COLO829 (cell line): ENCODE measurements at regions not wholly inside any gene's neighbourhood (a gene's known extent, or its start where the extent isn't known, plus 50 kb on each side); places are given as distances from the start of the nearest gene placed in this dataset.

Source experiments
- DNase-seq: peaks from one replicate; pipeline ENCODE4 v3.0.0; 2012; ENCODE audit warnings: low spot score

GRCh38 chr2:59974051-59974766, 579.2 kb downstream of the BCL11A start:
- DNase-seq, result no peak

GRCh38 chr2:59969161-59969560, 584.3 kb downstream of the BCL11A start:
- no peak for DNase-seq

DNA sequence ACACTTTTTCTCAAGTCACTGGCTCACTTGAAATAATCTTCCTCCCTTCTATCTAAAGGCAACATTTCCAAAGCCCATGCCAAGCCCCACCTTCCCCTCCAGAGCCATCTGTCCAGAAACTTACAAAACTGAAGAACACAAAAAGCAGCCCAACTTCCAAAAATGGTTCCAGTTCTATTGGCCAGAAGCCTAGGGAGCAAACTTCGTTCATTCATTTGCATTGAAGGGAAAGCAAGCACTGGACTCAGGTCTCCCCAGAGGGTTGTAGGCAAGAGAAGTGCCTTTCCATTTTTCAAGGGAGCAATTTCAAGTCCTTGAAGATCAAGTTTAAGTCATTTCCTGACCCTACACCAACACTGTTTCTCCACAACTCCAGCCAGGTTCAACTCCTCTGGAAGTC, 585.0 kb downstream of the BCL11A start:
- DNase-seq, result no peak

DNA sequence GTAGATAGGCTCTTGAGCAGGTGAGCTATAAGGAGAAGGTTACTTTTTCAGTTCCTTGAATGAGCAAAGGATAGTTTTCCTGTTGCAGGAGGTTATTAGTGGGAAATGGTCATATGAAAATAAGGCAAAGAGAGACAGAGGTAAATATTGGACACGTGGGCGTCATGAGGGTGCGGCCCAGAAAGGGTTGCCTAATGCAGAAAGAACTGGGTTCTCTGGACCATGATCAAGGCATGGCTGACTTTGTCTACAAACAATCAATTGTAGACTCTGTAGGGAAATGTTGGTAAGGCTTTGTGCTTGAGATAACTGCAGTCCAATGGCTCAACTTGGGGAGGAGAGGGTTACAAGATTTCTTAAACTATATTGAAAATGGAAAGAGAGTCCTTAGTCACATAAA, 585.8 kb downstream of the BCL11A start:
- DNase-seq, result no peak

- no peak for DNase-seq
Observed at GRCh38 chr2:59963157-59963556, 590.3 kb downstream of the BCL11A start.

- no peak for DNase-seq
Observed at GRCh38 chr2:59961746-59962145, 591.7 kb downstream of the BCL11A start.

DNA sequence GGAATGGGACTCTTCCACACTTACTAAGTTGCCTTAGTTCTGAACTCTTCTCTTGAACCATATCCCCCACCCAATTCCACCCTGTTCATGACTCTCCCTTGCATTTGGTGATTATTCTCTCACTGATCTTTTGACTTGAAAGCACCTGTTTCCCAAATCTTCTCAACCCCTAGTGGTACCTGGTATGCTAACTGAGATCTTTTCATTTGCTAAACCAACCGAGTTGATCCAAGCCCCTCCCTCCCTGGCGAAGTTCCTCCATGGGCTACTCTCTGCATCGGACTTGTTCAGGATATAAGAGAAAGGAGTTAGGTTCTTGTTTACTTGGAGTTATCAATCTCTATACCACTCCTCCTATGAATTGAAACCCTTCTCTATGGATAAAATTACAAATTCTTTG, 593.5 kb downstream of the BCL11A start:
- DNase-seq, result no peak

DNA sequence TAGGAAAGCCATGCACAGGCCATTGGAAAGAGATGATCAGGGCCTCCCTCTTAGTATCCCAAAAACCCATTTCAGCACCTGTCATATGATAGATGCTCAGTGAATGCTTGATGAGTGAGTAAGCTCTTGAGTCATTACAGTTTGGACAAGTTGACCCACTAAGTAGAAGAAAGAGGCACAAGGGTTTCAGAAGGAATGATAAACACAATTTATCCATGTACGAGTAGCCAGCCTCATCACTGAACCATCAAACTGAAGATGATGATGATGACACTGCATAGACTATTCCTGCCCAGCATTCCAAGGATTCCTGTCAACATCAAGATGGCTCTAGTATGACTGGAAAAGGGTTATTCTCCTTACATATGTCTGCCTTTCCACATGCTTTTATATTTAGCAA, 596.0 kb downstream of the BCL11A start:
- no peak for DNase-seq

DNA sequence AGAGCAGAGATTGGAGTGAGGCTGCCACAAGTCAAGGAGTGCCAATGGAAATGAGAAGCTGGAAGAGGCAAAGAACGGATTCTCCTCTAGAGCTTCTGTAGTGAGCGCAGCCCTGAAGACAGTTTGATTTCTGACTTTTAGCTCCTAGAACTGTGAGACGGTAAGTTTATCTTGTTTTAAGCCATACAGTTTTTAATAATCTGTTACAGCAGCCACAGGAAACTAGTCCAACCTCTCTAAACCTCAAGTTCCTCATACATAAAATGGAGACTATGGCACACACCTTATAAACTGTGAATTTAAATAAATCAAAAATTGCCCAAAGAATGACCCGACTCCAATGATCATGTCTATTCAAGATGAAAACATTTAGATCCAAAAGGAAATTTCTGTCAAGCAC, 596.5 kb downstream of the BCL11A start:
- no peak for DNase-seq

GRCh38 chr2:59947917-59948541, 605.4 kb downstream of the BCL11A start:
- no peak for DNase-seq

- DNase-seq, result no peak
Observed at GRCh38 chr2:59947209-59947608, 606.2 kb downstream of the BCL11A start.

GRCh38 chr2:59939236-59939635, 614.2 kb downstream of the BCL11A start:
- DNase-seq, result no peak

- no peak for DNase-seq
Observed at GRCh38 chr2:59938181-59938580, 615.3 kb downstream of the BCL11A start.

DNA sequence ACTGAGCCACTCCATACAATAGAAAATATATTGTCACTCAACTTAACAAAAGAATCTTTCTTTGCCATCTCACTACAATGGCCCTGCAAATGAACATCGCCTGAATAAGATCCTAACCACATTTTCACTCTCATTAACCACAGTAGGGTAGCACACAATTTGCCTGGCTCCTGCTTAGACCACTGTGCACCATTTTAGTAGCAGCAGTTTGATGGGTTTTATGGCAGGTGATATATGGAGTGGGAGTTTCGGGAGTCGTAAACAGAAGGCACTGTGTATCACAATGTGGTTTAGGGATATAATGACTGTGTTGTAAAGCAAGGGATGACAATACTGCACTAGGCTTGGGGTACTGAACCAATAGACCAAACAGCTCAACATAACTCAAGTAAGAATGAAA, 617.4 kb downstream of the BCL11A start:
- no peak for DNase-seq

DNA sequence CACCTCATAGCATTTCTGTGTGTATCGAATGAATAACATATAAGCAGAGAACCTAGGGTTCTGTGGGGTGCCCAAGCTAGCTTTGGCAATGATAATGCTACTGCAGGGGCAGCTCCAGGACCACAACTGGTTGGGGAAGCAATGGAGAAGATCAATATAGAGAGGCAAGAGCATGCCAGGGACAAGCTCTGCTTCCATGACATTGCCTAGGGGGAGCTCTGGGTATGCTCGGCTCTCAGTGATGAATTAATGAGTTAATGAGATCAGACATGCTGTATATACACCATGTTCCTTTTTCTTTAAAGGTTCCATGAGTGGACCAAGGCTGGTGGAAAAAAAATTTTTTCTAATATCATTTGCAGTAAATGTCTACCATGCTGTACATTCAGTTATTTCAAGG, 618.4 kb downstream of the BCL11A start:
- DNase-seq, result no peak

DNA sequence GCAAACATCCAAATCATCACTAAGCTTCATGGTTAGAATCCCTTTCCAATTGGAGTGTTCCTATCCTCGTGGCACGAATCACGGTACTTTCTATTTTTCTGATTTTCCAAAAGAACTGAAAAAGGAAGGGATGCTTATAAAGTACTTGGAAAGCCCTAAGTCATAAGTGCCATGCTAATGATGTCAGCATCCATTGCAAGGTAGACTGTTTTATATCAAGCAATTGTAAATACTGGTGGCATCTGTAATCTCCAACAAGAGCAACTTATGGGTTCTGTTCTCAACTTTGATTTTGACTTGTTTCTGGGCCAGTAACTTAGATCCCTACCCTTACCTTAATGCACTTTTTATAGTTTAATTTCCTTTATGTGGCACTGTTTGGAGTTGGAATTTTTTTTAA, 619.5 kb downstream of the BCL11A start:
- no peak for DNase-seq

DNA sequence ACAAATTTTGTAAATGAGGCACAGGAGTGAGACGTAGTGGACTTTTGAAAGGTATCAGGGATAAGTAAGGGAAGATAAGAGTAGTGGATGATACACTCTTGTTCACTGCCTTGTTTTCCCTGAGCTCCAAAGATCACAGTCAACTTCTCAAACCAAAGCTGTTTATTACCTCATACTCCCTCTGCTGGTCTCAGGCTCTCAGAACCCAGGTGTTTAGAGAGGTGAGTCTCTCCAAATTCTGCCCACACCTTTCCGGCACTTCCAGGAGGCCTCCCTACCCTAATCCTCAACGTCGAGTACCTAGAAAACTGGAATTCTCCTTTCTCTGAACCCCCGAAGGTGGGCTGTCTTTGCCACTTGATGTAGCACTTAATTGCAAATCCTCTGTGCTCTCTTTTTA, 621.1 kb downstream of the BCL11A start:
- no peak for DNase-seq

- no peak for DNase-seq
Observed at GRCh38 chr2:59930430-59930829, 623.0 kb downstream of the BCL11A start.

DNA sequence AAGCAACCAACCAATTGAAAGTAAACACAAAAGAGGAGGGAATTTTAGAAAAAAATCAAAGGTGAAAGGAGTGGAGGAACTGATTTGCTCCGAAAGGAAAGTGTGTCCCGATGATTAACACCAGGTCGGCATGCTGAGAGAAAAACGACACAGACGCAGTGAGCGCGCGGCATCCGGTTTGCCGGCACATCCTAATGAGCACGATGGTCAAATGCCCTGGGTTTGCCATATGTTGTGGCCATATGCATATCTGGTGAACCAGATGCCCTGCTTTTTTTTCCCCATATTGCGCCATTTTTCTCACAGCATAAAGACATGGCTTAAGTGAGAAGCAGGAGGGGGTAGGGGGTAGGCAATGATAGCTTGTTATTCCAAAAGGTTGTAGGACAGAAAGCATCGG, 626.7 kb downstream of the BCL11A start:
- DNase-seq, result no peak

DNA sequence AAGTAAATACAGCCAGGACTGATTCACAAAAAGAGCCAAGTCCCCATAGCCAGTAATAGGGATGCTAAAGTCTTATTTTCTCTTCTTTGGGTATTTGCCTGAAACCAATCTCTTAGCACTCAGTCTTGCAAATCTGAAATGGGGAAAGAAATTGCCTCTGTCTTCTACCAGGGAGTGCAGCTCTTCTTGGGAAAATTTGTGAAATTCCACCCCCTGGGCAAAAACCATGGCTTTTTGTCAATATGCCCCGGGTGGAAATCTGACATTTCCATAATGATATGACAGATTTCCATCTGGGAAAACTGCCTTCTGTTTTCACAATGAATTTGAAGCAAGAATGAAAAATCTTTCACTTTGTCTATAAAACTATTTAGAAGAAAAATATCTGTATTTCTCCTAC, 628.1 kb downstream of the BCL11A start:
- no peak for DNase-seq

DNA sequence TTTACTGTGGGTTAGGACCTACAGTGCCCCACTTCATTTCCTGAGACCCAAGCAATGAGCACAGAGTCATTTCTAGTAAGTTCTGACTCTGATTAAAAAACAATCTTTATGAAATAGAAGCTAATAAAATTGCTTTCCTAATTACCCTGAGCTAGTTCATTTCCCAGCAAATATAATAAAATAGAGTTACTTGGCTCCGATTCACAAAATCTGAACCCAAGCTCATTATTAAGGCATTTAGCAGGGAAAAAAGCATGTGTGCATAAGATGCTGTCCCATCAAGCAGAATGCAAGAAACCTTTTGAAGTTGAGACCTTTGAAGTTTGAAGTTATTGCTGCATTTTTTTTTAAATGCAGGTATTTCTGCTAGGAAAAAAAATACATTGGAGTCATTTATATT, 629.1 kb downstream of the BCL11A start:
- no peak for DNase-seq

GRCh38 chr2:59922450-59922849, 631.0 kb downstream of the BCL11A start:
- no peak for DNase-seq

GRCh38 chr2:59921743-59922142, 631.7 kb downstream of the BCL11A start:
- DNase-seq, result no peak

GRCh38 chr2:59920961-59921360, 632.5 kb downstream of the BCL11A start:
- DNase-seq, result no peak
